Activated T-cell treated with anti-CD3 and anti-CD28 coated beads, Interleukin-2, amount 50 U/mL, for 4 hours (primary cell): ENCODE measurements at regions not wholly inside any gene's neighbourhood (a gene's known extent, or its start where the extent isn't known, plus 50 kb on each side); places are given as distances from the start of the nearest gene placed in this dataset.

Experiments used
- ATAC-seq, 2 donors: fragments of 200-7000 bp; cut with Tn5 transposase; one replicate each; pipeline ENCODE4 v1.10.0; 2021
- DNase-seq: peaks from one replicate; pipeline ENCODE4 v3.0.0-alpha.2; 2020
- H3K27me3 Mint-ChIP-seq: one replicate; pipeline ENCODE4 v1.8.0; 2021; ENCODE audit warnings: low read depth, mixed read lengths
- H3K36me3 Mint-ChIP-seq: one replicate; pipeline ENCODE4 v1.8.0; 2022; ENCODE audit warnings: mixed read lengths; ENCODE audit not compliant: insufficient read depth
- H3K4me1 Mint-ChIP-seq: one replicate; pipeline ENCODE4 v1.8.0; 2021; ENCODE audit warnings: low read depth, mixed read lengths
- H3K4me3 Mint-ChIP-seq: one replicate; pipeline ENCODE4 v1.8.0; 2021; ENCODE audit warnings: mild to moderate bottlenecking, moderate library complexity, mixed read lengths
- H3K9me3 Mint-ChIP-seq: one replicate; pipeline ENCODE4 v1.8.0; 2021; ENCODE audit warnings: mixed read lengths

GRCh38 chr15:87631775-87632174 is 624.8 kb downstream of the NTRK3 start:
- Mint-ChIP-seq H3K4me1 (peaks cover 2% of the 10 kb centered on the region), H3K9me3 (no peaks in the 10 kb centered on the region), H3K36me3 (no peaks in the 10 kb centered on the region), H3K27me3 (peaks cover 2% of the 10 kb centered on the region), H3K4me3 (no peak overlapping the region)
- ATAC-seq (no peak), DNase-seq (no peak)

DNA sequence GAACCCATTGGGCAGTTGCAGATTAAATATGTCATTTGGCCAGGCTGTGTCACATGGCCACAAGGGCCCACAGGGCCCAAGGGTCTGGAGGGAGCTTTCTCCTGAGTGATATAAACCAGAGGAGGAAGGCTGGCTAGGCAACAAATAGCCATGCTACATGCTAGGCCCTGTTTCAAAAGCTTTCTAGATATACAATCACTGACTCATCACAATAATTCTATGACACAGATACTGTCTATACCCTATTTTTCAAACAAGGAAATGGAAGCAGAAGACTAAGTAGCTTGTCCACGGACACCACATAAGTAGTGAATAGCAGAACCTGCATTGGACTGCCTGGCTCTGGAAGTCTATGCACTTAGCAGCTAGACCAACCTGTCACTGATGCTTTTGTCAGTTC is 625.4 kb downstream of the NTRK3 start:
- DNase-seq (no peak), ATAC-seq (no peak)
- H3K4me3 Mint-ChIP-seq: no peak overlapping the region
- no peaks in the 10 kb centered on the region for H3K36me3 Mint-ChIP-seq
- no peaks in the 10 kb centered on the region for H3K9me3 Mint-ChIP-seq
- peaks cover 2% of the 10 kb centered on the region for H3K27me3 Mint-ChIP-seq
- peaks cover 2% of the 10 kb centered on the region for H3K4me1 Mint-ChIP-seq

DNA sequence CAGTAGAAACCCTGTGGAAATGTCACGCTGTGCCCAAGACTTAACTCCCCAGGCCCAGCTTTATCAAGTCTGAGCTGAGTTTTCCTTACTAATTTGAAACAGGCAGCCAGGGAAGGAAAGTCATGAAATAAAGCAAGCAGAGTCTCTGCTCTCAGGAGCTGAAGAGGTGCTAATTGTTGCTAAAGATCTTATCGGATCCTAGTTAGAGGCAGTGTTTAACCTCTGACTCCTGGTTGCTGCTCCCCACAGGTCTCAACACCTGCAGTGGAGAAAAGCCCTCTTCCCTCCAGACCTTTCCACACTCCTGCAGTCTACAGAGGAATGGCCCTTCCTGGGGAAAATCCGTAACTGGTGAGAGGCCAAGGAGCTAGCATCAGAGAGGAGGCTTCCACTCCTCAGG is 628.2 kb downstream of the NTRK3 start:
- DNase-seq (no peak), ATAC-seq (no peak)
- Mint-ChIP-seq H3K27me3 (no peaks in the 10 kb centered on the region), H3K9me3 (peaks cover 3% of the 10 kb centered on the region), H3K36me3 (no peaks in the 10 kb centered on the region), H3K4me3 (no peak overlapping the region), H3K4me1 (peaks cover 2% of the 10 kb centered on the region)

DNA sequence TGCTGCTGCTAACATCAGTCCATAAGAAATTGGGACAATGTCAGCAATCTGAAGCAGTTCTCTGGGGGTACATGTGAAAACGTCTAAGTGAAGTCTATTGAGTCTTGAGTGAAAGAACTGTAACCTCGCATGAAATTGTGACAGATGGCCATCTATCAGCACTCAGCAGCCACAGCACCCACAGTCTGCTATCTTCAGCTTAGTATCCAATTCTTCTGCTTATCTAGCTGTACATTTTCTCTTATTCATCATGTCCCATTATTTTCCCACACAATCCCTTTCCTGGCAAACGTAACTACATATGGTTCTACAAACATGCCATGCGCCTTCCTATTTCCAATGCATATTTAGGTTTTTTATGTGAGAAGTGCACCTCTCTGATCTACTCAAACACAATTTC is 629.7 kb downstream of the NTRK3 start:
- H3K36me3 Mint-ChIP-seq: peaks cover 2% of the 10 kb centered on the region
- peaks cover 9% of the 10 kb centered on the region for H3K9me3 Mint-ChIP-seq
- no peak for ATAC-seq
- no peak for DNase-seq
- no peak overlapping the region for H3K4me3 Mint-ChIP-seq
- no peaks in the 10 kb centered on the region for H3K27me3 Mint-ChIP-seq
- H3K4me1 Mint-ChIP-seq: peaks cover 2% of the 10 kb centered on the region

GRCh38 chr15:87623832-87624231 is 632.7 kb downstream of the NTRK3 start:
- peaks cover 3% of the 10 kb centered on the region for H3K36me3 Mint-ChIP-seq
- peaks cover 3% of the 10 kb centered on the region for H3K4me1 Mint-ChIP-seq
- ATAC-seq (no peak), DNase-seq (no peak)
- no peak overlapping the region for H3K4me3 Mint-ChIP-seq
- H3K9me3 Mint-ChIP-seq: peaks cover 11% of the 10 kb centered on the region
- H3K27me3 Mint-ChIP-seq: no peaks in the 10 kb centered on the region

GRCh38 chr15:87620393-87620792 is 636.1 kb downstream of the NTRK3 start:
- H3K4me3 Mint-ChIP-seq: no peak overlapping the region
- peaks cover 3% of the 10 kb centered on the region for H3K4me1 Mint-ChIP-seq
- no peak for ATAC-seq
- peaks cover 3% of the 10 kb centered on the region for H3K36me3 Mint-ChIP-seq
- no peaks in the 10 kb centered on the region for H3K27me3 Mint-ChIP-seq
- peaks cover 11% of the 10 kb centered on the region for H3K9me3 Mint-ChIP-seq
- DNase-seq: no peak

DNA sequence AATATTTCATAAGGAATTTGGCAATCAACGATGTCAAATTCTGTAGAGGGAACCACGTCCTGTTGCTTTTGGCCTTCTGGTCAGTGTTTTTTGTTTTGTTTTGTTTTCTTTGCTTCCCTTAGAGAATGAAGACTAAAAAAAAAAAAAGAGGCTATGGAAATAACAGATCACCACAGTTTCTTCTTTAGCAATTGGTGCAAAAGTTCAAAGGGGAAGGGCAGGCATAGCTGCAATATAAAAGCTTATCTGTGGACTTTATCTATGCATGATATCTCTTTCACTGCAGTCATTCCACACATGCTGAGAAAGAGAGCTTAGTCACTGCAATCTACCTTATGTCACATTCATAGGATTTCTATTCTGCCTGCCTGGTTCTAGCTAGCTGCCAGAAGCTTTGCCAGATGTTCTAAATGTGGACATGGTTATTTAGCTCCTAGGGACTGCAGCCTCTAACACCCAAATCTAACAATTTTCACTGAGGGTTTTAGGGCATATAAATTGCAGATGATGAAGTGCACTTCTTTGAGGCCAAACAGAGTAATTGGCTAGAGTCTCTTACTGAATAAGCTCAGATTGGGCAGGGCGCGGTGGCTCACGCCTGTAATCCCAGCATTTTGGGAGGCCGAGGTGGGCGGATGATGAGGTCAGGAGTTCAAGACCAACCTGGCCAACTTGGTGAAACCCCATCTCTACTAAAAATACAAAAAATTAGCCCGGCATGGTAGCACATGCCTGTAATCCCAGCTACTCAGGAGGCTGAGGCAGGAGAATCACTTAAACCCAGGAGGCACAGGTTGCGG is 637.2 kb downstream of the NTRK3 start:
- H3K9me3 Mint-ChIP-seq: peaks cover 8% of the 10 kb centered on the region

GRCh38 chr15:87618203-87618725 is 638.3 kb downstream of the NTRK3 start:
- Mint-ChIP-seq H3K9me3 (peaks cover 8% of the 10 kb centered on the region), H3K4me1 (peaks cover 3% of the 10 kb centered on the region), H3K36me3 (peaks cover 3% of the 10 kb centered on the region), H3K4me3 (no peak overlapping the region), H3K27me3 (no peaks in the 10 kb centered on the region)
- DNase-seq (no peak), ATAC-seq (no peak)

More for the DNA sequence above, 637.2 kb downstream of the NTRK3 start:
- DNase-seq (no peak), ATAC-seq (peak; percentile 41 to 69)
- Mint-ChIP-seq H3K36me3 (peaks cover 3% of the 10 kb centered on the region), H3K27me3 (no peaks in the 10 kb centered on the region), H3K4me3 (no peak overlapping the region), H3K4me1 (peaks cover 3% of the 10 kb centered on the region)

GRCh38 chr15:87614704-87615103 is 641.8 kb downstream of the NTRK3 start:
- Mint-ChIP-seq H3K27me3 (no peaks in the 10 kb centered on the region), H3K4me3 (no peak overlapping the region), H3K9me3 (no peaks in the 10 kb centered on the region), H3K36me3 (no peaks in the 10 kb centered on the region), H3K4me1 (peaks cover 3% of the 10 kb centered on the region)
- no peak for ATAC-seq
- no peak for DNase-seq

DNA sequence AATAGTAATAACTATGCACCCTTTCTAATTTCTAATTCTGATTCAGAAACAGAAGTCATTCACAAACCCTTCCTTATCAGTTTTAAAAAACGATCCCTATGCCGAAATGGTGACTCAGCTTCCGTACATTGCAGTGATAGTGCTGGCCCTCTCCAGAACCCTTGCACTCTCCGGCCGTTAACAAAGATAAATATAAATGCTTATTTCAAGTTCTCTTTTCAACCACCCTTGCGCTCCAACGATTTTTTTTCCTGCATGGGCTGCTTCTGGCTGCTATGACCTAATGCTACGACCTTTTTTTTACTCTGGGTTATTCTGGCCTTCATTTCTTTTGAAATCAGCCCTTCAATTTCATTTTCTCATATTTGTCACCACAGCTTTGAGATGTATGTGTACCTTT is 646.2 kb downstream of the NTRK3 start:
- no peaks in the 10 kb centered on the region for H3K4me1 Mint-ChIP-seq
- DNase-seq (no peak), ATAC-seq (no peak)
- H3K4me3 Mint-ChIP-seq: no peak overlapping the region
- H3K27me3 Mint-ChIP-seq: no peaks in the 10 kb centered on the region
- H3K9me3 Mint-ChIP-seq: no peaks in the 10 kb centered on the region
- H3K36me3 Mint-ChIP-seq: no peaks in the 10 kb centered on the region

- no peaks in the 10 kb centered on the region for H3K27me3 Mint-ChIP-seq
- no peaks in the 10 kb centered on the region for H3K36me3 Mint-ChIP-seq
- DNase-seq: no peak
- ATAC-seq: no peak
- no peaks in the 10 kb centered on the region for H3K9me3 Mint-ChIP-seq
- H3K4me1 Mint-ChIP-seq: no peaks in the 10 kb centered on the region
- H3K4me3 Mint-ChIP-seq: no peak overlapping the region
These were observed 646.6 kb downstream of the NTRK3 start for GRCh38 chr15:87609894-87610293.

DNA sequence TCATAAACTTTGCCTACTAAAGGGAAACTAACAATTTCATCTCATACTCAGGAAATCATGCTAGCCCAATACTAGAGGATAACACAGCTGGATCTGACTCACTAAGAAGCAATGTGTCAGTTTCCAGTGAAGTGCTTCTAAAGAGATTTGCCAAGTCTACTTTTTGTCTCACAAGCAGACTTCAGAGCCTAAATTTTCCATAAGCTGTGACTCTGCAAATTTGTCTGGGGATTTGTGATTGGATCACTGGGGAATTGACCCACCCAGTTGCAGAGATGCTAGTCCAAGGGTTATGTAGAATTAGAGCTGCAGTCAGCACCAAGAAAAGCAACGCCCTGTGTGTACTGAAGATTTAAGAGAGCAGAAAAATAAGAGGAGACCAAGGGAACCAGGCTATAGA is 647.1 kb downstream of the NTRK3 start:
- DNase-seq (no peak), ATAC-seq (peak in 1 of 2 donors; percentile 25)
- H3K4me1 Mint-ChIP-seq: no peaks in the 10 kb centered on the region
- no peaks in the 10 kb centered on the region for H3K36me3 Mint-ChIP-seq
- no peaks in the 10 kb centered on the region for H3K9me3 Mint-ChIP-seq
- H3K27me3 Mint-ChIP-seq: no peaks in the 10 kb centered on the region
- no peak overlapping the region for H3K4me3 Mint-ChIP-seq

- H3K36me3 Mint-ChIP-seq: no peaks in the 10 kb centered on the region
- ATAC-seq: no peak
- no peak for DNase-seq
- H3K9me3 Mint-ChIP-seq: no peaks in the 10 kb centered on the region
- no peaks in the 10 kb centered on the region for H3K4me1 Mint-ChIP-seq
- no peak overlapping the region for H3K4me3 Mint-ChIP-seq
- no peaks in the 10 kb centered on the region for H3K27me3 Mint-ChIP-seq
These were observed 648.1 kb downstream of the NTRK3 start for GRCh38 chr15:87608238-87609028.

DNA sequence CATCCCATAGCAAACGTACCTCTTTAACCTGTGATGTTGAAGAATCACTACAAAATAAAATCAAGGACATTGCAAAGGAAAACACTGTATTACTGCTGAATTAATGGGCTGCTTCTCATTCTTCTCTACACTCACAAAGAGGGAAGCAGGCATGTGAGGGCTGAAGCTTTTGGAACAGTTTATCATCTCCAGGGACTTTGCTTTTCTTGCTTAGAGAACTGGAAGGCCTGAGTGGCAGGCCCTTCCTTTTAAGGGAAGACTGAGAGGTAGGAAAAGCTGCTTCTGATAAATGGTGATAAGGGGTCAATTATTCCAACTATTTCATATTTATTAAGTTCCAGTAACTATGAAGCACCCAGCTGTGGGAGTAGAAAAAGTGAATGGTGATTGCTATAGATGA is 649.6 kb downstream of the NTRK3 start:
- H3K4me3 Mint-ChIP-seq: no peak overlapping the region
- no peaks in the 10 kb centered on the region for H3K9me3 Mint-ChIP-seq
- H3K36me3 Mint-ChIP-seq: no peaks in the 10 kb centered on the region

More for the DNA sequence above, 649.6 kb downstream of the NTRK3 start:
- Mint-ChIP-seq H3K27me3 (no peaks in the 10 kb centered on the region), H3K4me1 (no peaks in the 10 kb centered on the region)
- no peak for ATAC-seq
- no peak for DNase-seq
